Mammary epithelial cell (primary cell): ENCODE measurements at regions not wholly inside any gene's neighbourhood (a gene's known extent, or its start where the extent isn't known, plus 50 kb on each side); places are given as distances from the start of the nearest gene placed in this dataset.

ENCODE experiments used
- CTCF ChIP-seq, 2 donors: IDR thresholded peaks in 1 of 2; conservative IDR thresholded peaks in 1 of 2; 2 replicates each; pipeline ENCODE4 v1.5.1; 2011 to 2012; ENCODE audit warnings: inconsistent platforms in 2 of 2, low read length in 2 of 2, mild to moderate bottlenecking in 2 of 2, control low read depth in 1 of 2, low read depth in 1 of 2; ENCODE audit not compliant: insufficient read depth in 1 of 2; ENCODE audit errors: extremely low read depth in 1 of 2
- EZH2 ChIP-seq: IDR thresholded peaks from 2 replicates; pipeline ENCODE4 v1.6.1; 2012; ENCODE audit warnings: low read length, inconsistent platforms, borderline replicate concordance

GRCh38 chr6:14466278-14466677 is 348.7 kb downstream of the CD83 start:
- TF ChIP-seq CTCF (conservative IDR thresholded peaks at IDR 0.05 in 1 of 2, IDR thresholded peaks at IDR 0.05 in 1 of 2; ENCODE audit: extremely low read depth in 1 of 2, insufficient read depth in 1 of 2, low read depth in 1 of 2, low read length in 2 of 2) (no peak), EZH2 (no peak)
